HG03060 (cell line): ENCODE measurements at regions not wholly inside any gene's neighbourhood (a gene's known extent, or its start where the extent isn't known, plus 50 kb on each side); places are given as distances from the start of the nearest gene placed in this dataset.
A peak's percentile ranks its signal among the peaks of the same experiment; 100 is the strongest.

Source experiments
- ATAC-seq: cut with Tn5 transposase; IDR thresholded peaks from one replicate; pipeline ENCODE4 v1.9.1; 2021; ENCODE audit warnings: low read depth, moderate number of reproducible peaks; ENCODE audit not compliant: unreplicated experiment

DNA sequence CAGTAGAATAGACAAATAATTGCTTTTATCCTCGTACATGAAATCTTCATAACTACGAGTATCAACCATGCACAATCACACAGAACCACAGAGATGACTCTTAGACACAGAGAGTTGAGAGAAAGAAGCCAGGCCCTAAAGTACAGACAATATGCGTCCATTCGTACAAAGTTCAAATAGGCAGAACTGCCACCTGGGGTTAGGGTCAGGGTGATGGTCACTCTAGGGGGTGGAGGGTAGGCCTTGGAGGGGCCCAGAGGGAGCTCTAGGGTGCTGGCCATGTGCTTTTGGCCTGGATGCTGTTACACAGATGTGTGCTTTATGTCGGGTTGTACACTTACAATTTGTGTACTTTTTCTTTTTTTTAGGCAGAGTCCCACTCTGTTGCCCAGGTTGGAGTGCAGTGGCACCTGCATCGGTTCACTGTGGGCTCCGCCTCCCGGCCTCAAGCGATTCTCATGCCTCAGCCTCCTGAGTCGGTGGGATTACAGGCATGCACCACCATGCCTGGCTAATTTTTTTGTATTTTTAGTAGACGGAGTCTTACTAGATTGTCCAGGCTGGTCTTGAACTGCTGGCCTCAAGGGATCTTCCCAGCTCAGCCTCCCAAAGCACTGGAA, 65.9 kb upstream of the KLF13 start:
- no peak for ATAC-seq

DNA sequence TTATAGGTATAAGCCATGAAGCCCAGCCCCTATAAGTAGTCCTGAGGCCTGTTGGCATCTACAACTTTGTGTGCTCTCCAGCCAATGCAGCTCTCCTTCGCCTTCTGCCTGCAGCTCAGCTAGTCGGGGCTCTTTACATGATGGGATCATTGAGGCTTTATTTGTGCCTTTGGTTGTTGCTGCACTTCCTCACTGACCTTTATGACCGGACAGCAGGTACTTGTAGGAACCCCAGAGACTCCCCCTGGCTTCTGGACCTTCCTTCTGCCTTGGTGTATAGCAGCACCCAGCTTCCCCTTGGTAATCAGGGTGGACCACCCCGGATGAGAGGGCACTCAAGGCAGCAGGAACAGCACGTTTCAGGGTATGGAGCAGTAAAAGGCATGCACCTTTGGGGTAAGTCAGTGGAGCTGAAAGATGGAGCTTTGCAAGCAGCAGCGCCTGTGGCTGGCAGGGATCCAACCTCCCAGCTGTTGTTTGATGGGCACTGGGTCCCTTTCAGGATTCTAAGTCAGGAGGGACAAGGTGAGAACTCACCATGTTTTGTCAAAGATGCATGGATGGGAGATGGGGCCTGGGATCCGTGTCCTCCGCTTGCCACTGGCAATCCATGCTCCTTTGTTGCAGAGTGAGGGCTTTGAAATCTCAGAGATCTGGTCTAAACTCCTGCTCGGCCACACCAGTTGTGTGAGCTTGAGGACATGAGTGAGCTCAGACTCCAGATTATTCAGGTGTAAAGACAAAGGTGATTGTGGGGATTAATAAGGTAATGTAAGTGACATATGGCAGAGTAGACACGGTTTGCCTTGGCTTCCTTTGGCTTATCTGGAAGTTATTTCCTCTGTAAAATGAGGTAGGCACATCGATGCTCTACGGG, 65.1 kb upstream of the KLF13 start:
- ATAC-seq: no peak

DNA sequence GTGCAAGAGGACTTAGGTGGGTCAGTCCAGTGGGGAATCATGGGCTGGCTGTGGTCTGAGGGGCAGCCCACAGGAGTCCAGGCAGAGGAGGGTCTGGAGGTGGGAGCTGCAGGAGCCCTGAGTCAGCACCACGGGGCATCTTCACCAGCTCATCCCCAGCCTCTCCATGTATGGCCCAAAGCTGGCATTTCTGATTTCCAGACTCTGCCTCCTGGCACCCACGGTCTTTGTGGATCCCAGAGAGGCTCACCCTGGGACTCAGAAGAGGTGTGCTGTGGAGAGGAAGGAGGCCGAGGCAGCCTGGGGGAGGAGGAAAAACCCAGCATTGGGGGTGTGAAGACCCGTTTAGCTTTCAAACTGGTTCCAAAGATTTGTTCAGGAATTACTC, 64.5 kb upstream of the KLF13 start:
- no peak for ATAC-seq

DNA sequence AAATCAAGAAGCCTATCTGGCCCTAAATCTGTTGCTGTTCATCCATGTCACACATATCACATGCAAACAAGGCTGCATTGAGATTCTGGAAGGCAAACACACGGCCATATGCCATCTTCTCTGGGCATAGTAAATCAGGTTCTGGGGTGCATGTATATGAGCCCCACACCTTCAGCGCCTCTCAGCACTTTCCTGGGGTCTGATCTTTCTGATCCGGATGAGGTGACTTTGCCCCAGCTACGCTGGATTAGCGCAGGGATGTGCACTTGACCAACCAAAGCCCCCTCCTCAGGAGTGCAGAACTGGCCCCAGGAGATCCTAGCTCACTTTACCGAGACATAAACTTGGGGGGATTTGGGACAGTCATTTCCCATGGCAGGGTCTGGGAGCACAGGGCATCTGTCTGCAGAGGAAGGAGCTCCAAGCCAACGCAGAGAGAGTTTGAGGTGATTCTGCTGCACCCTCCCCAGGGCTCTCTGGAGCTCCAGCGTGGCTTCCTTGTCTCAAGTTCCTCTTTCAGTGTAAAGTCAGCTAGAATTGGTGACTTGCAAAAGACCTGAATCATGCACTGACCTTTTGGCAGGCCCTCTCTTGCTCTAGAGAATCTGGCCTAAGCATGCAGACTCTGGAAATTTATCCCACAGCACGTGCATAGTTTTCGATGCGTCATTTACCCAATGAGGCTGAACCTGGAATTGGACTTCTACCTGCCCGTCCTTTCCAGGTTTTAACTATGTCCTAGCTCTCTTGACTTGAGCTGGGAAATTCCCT, 63.5 kb upstream of the KLF13 start:
- peak; percentile 28 for ATAC-seq

DNA sequence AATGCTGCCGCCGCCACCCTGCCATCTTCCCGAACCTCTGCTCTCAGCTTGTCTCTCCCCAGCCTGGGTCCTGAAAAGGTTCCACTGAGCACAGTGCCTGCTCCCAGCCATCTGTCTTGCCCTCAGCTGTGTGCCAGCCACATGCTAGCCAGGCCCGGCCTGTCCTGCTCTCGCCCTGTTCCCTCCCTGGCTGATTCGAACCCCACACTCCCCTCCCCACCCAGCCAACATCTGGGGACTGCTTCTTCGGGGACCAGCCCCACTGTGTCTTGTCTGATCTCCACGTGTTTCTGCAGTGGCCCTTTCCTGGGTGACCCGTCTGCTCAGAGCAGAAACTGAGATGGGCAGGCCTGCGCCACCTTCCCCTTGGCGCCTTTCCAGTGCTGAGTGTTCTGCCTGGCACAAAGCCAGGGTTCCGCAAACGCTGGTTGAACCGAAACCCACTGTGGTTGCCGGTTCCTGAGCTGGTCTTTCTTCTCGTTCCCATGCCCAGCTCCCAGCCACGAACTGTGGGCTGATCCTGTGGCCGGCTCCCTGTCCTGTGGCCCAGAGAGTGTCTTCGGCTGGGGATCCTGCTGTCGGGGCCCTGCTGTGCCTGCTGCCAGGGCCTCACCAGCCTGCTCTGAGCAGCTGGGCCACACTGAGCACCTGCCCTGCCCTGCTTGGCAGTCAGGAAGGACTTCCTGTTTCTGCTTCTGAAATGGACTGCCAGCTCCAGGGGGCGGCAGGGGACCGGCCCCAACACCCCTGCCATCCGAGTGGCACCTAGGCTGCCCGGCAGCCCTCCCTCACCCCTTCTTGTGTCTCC, 62.7 kb upstream of the KLF13 start:
- peak; percentile 17 for ATAC-seq

DNA sequence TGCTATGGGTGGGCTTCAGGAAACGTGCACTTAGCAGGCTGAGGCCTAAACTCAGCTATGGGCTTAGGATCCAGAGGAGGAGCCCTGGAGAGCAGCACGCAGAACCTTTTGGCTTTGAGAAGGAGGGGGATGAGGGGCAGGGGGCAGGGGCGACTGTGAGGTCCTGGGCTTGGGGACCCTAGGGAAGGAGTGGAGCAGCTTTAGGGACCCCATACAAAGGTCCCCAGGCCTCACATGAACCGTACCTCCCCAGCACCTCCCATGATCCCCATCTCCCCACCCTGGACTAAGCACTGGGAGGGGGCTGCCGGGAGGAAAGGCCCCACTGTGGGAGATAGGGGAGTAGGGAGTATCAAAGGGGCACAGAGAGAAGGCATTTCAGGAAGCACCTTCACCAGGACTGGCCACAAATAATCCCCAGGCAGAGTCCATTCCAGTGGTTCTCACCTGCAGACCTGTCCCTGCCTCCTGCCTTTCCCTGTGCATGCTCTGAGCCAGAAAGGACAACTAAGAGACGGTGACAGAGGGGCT, 62.0 kb upstream of the KLF13 start:
- ATAC-seq: no peak

DNA sequence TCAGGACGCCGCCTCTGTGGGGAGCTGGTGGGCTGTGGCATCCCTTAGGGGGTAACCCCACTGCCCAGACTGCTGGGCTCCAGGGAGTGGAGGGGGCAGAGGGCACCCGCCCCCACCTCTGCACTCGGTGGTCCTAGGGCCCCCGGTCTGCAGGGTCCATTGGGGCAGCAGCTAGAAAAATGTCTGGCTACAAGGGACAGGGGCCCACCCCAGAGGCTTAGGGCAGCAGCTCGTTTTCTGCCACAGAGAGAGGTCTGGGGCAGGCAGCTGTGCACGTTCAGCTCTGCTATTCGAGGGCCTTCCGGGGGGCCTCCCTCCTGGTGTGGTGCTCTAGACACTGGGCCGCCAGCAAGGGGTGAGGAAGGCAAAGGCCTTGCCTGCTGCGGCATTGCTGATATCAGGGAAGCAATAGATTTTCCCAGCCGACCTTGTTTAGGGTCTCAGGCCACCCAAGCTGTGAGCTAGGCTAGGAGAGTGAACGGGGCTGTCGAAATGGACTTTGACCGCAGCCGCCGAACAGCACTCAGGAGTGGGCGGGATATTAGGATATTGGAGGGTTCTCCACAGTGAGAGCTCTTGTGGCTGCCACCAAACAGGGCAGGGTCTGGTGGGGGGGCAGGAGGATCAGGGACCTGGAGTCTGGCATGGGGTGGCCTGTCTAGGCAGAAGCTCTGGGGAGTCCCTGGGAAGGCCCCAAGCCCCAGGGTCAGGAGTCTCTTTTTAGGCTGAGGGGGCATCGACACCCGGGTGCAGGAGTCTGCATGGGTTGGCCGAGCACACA, 61.4 kb upstream of the KLF13 start:
- ATAC-seq: no peak

DNA sequence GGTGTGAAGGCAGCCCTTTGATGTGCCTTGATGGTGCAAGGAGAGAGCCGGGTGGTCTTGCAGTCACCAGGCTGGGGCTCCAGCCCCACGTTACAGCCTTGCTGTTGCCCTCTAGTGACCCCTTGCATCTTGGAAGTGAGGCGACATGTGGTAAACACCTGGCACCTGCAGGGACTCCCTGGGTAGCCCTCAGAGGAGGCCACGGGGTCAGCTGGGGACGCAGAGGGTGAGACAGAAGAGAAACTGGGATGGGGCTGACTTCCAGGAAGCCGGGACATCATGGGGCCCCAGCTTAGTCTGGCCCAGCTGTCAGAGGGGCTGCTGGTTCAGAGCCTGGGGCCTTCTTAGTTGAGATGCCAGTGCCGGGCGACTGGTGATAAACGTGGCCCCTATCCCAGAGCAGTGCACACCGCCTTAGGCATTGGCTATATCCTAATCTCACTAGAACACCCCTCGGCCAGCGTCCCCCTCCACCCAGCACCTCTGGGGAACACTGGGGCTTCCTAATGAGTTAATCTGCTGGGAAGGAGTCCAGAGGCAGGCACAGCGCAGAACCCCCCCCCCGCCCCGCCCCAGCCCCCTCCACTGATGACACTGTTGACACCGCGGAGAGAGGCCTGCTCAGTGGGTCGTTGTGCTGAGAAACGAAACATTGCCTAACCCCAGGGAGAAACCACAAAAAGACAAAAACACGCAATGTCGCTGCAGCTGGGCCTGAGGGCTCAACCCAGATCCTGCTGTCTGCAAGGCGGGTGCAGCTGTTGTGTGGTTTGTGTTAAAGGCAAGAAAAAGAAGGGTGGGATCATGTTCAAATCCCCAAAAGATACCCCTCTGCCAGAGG, 60.5 kb upstream of the KLF13 start:
- peak; percentile 43 for ATAC-seq

DNA sequence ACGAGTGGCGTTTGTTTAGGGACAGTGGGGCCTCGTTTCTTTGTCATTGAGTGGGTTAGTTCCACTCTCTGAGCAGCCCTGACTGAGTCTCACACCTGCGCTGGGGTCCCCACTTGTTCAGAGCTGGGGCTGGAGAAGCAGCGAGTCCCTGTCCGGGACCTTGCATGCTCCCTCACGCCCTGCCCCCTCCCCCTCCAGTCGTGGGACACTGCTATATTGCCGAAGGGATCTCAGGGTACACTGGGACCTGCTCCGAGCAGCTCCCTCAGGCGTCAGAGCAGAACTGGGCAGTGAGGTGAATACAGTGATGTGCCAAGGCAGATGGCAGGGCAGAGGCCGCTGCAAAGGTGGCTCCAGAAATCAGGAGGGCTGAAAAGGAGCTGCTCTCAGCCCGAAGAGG, 59.9 kb upstream of the KLF13 start:
- no peak for ATAC-seq

DNA sequence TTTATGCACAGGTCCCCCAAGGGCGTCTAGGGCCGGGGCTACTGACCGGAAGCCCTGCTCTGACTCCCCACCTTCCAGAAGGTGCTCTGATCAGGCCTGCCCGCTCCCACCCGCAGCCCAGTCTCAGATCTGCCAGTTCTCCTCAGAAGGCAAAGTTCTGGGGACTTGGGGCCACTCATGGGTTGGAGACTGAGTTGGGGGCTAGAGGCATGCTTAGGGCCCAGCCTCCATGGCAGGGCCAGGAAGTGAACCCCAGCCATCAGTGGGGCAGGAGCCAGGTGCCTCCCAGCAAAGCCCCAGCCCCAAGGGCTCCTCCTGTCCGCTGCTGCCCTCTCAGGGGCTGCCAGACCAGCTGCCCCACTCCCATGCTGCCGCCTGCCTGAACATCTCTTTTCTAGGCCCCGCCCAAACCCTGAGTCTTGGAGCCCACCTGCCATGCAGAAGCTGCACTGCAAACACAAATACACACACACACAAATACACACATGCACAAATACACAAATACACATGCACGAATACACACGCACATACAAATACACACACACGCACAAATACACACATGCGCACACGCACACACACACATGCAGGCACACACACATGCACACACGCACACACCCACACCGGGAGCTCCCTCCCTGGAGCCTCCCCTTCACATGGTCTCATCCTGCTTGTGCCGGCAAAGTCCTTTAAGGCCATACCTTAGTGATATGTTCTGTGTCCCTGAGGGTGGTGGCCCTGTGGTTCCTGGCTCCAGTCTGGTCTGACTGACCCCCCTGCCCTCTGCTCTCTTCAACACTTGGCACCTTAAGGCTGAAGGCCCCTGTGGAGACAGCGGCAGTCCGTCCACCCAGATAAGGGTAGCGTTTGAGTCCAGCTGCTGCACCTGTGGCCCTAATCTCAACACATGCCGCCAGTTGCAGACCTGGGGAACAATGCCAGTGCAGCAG, 59.2 kb upstream of the KLF13 start:
- no peak for ATAC-seq

DNA sequence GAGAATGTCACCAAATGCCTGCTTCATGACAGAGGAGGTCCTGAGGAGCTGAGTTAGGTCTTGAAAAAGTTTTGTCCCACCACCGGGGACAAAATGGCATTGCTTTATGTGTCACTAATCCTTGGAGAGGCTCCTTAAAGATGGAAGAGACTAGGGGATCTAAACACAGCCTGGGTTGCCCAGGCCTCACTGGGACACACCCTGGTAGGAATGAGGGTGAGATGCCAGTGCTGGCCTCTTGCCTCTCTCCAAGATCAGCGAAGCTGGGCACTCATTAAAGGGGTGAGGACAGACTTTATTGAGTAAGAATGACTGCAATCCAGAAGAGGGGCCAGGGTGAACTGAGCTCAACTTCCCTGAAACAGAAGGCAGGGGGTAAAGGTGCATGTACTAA, 58.5 kb upstream of the KLF13 start:
- no peak for ATAC-seq

DNA sequence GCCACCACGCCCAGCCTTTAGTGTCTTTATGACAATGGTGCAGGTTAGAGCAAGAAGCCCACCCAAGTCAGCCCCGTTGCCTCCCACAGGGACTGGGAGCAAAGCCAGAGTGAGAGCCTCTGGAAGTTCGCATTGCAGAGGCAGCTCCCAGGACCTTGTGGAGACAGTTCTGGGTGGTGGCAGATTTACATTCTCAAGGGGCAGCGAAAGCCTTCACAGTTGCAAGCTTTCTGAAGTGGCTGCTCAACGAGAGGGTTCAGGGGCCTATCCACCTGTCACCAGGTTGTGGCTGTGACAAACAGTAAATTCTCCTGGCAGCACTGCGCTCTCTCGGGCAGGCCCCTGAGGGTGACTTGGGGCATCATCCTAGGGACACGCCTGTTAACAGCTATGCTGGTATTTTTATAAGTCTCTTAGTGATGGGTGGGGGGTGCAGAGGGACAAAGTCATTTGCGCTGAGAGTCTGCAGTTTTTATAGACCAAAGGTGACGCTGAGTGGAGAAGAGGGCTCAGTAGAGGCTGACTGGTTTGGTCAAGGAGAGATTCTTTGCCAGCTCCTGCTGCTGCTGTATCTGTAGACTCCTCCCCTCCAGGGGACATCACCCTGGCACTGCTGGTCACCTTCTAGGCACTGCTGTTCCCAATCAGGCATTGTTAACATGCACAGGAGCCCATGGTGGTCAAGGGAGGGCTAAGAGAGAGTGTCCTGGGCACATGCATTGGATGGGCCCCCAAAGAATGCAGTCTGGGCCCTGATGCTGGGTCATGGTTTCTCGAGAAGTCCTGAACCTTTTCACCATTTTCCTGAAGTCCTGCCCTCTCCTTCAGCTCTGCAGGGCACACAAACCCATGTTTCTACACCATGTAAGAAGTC, 57.5 kb upstream of the KLF13 start:
- no peak for ATAC-seq

DNA sequence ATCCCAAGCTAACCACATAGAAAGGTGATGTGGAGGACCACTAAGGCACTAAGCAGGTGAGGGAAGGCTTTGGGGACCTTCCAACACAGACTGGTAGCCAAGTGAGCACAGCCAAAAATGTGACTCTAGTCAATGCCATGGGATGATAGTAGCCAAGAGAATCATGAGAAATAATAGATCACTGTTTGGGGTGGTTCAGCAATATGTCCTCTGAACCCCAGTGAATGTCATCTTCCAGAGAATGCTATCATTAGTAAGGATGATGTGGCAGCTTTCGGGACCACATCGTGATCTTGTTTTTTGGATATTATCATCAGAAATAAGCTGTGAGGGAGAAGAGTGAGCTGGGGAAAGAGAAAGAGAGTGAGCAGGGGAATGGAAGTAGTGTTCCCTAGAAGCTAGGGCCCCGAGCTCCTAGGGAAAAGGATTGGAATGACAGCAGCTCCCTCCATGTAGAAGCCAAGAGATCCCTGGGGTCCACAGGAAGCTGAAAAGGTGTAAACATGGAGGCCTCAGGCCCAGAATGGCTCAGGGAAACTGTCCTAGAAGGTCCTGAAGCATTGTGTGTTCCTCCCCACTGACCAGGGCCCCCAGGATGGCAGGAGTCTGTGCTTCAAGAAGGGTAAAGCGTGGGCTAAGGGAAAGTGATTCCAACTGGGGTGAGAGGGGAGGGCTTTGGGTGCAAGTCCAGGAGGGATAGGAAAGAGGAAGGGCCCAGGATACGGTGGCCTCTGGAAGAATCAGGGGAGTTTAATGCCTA, 56.6 kb upstream of the KLF13 start:
- no peak for ATAC-seq

DNA sequence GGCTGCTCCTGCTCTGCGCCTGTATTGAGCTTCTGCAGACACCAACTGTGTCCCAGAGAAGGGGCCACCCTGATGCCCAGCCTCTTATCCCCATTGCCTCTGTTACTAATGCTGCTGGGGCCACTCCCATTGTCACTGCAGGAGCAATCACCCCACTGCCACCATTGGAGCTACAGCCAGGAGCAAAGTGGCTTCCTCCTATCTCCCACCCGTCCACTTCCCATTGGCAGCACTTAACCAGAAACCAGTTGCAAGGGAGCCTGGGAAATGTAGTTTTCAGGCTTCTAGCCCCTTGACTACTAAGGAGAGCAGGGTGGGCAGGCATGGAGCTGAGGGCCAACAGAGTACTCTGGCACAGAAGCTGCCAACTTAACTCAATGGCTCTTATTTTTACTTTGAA, 55.9 kb upstream of the KLF13 start:
- no peak for ATAC-seq

DNA sequence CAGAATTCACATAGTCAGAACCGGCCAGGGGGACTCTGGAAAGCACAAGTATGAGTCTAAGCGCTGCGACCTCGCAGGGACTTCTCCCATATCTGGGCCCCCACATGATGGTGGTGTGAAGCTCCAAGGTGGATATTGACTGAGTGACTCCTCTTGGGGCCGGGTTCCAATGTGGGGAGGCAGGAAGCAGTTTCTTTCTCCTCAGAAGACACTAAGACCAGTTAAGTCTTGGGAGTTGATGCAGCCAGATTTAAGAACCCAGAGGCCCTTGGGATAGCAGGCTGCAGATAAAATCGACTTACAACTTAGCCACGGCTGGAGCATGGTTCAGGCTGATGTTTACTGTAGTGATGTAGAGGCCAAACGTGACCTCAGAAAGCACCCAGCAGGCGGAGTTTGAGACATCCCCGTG, 55.4 kb upstream of the KLF13 start:
- ATAC-seq: no peak
